SK-N-SH (cell line): ENCODE measurements at regions not wholly inside any gene's neighbourhood (a gene's known extent, or its start where the extent isn't known, plus 50 kb on each side); places are given as distances from the start of the nearest gene placed in this dataset.

Experiments
- CTCF ChIA-PET: fragments of 300-600, 350-600 bp; formaldehyde crosslinking; extraction: SDS; loops from one replicate; lab custom pipeline; 2021; lab: Yijun Ruan, JAX
- POLR2A ChIA-PET: fragments of 350-600 bp; sonication (Branson Sonifier 250); formaldehyde crosslinking; extraction: SDS; loops from one replicate; lab custom pipeline; 2020; ENCODE audit warnings: antibody characterized with exemption, inconsistent platforms; lab: Yijun Ruan, JAX
- DNase-seq: peaks from one replicate; pipeline ENCODE4 v3.0.0; 2012
- H2AFZ ChIP-seq: fragments of 200-600 bp; sonication (generic); 2 replicates; pipeline ENCODE4 v1.8.1; 2016; ENCODE audit warnings: antibody characterized with exemption, mild to moderate bottlenecking, low read depth
- H3F3A ChIP-seq: fragments of 200-600 bp; sonication (generic); replicated peaks from 2 replicates; pipeline ENCODE3; 2016; ENCODE audit warnings: antibody characterized with exemption, mild to moderate bottlenecking; ENCODE audit not compliant: insufficient read depth
- H3K27ac ChIP-seq, 2 experiments: fragments of 200-500 bp in 1 of 2; fragments of 200-600 bp in 1 of 2; sonication (Bioruptor generic) in 1 of 2; sonication (generic), shearing (Covaris generic) in 1 of 2; 2 replicates each; pipeline versions ENCODE4 v1.5.1 to v1.6.1; 2014 to 2016; ENCODE audit warnings: low read depth in 2 of 2, inconsistent platforms in 1 of 2, low read length in 1 of 2, mild to moderate bottlenecking in 1 of 2, mixed read lengths in 1 of 2
- H3K27me3 ChIP-seq: fragments of 200-600 bp; sonication (generic), shearing (Covaris generic); 2 replicates; pipeline ENCODE4 v1.6.1; 2016; ENCODE audit warnings: mixed run types; ENCODE audit not compliant: insufficient read depth
- H3K36me3 ChIP-seq, 2 experiments: fragments of 200-500 bp in 1 of 2; fragments of 200-600 bp in 1 of 2; sonication (Bioruptor generic) in 1 of 2; sonication (generic) in 1 of 2; replicated peaks in 1 of 2; 2 replicates each; pipeline versions ENCODE3 to v1.5.1; 2014 to 2016; ENCODE audit warnings: low read length in 1 of 2, mild to moderate bottlenecking in 1 of 2; ENCODE audit not compliant: insufficient read depth in 2 of 2, control insufficient read depth in 1 of 2
- H3K4me1 ChIP-seq, 2 experiments: fragments of 200-500 bp in 1 of 2; fragments of 200-600 bp in 1 of 2; sonication (Bioruptor generic) in 1 of 2; sonication (generic), shearing (Covaris generic) in 1 of 2; 2 replicates each; pipeline versions ENCODE4 v1.5.1 to v1.6.1; 2014 to 2016; ENCODE audit warnings: low read depth in 1 of 2, low read length in 1 of 2, mixed run types in 1 of 2; ENCODE audit not compliant: insufficient read depth in 2 of 2, control insufficient read depth in 1 of 2
- H3K4me2 ChIP-seq: fragments of 200-600 bp; sonication (generic), shearing (Covaris generic); 2 replicates; pipeline ENCODE4 v1.6.1; 2017; ENCODE audit warnings: mixed run types
- H3K4me3 ChIP-seq, 2 experiments: fragments of 200-500 bp in 1 of 2; fragments of 200-600 bp in 1 of 2; sonication (Bioruptor generic) in 1 of 2; sonication (generic), shearing (Covaris generic) in 1 of 2; 2 replicates each; pipeline versions ENCODE4 v1.5.1 to v1.8.1; 2014 to 2016; ENCODE audit warnings: low read depth in 2 of 2, inconsistent platforms in 1 of 2, low read length in 1 of 2, mild to moderate bottlenecking in 1 of 2, mixed read lengths in 1 of 2, moderate library complexity in 1 of 2
- H3K79me2 ChIP-seq: fragments of 200-600 bp; sonication (generic); 2 replicates; pipeline ENCODE4 v1.8.1; 2017; ENCODE audit warnings: mild to moderate bottlenecking; ENCODE audit not compliant: insufficient read depth
- H3K9ac ChIP-seq: fragments of 200-600 bp; sonication (generic); 2 replicates; pipeline ENCODE4 v1.6.1; 2017; ENCODE audit warnings: mixed run types
- H3K9me2 ChIP-seq: fragments of 200-600 bp; sonication (generic); 2 replicates; pipeline ENCODE4 v1.6.1; 2017; ENCODE audit warnings: mixed run types
- H3K9me3 ChIP-seq: fragments of 200-600 bp; sonication (generic); 2 replicates; pipeline ENCODE4 v1.6.1; 2017; ENCODE audit warnings: mixed run types, mild to moderate bottlenecking, moderate library complexity
- H4K20me1 ChIP-seq: fragments of 200-600 bp; sonication (generic); 2 replicates; pipeline ENCODE4 v1.6.1; 2017; ENCODE audit warnings: mild to moderate bottlenecking, mixed run types; ENCODE audit not compliant: insufficient read depth
- FOSL2 ChIP-seq: IDR thresholded peaks from 2 replicates; pipeline ENCODE4 v1.4.0; 2012; ENCODE audit warnings: low read depth, mild to moderate bottlenecking, moderate library complexity, borderline replicate concordance
- IRF3 ChIP-seq: fragments of 150-350 bp; IDR thresholded peaks from 2 replicates; pipeline ENCODE4 v1.6.1; 2016; ENCODE audit warnings: mild to moderate bottlenecking, low read depth, low read length
- JUND ChIP-seq: IDR thresholded peaks from 2 replicates; pipeline ENCODE4 v1.4.0; 2012
- PBX3 ChIP-seq: IDR thresholded peaks from 2 replicates; pipeline ENCODE4; 2012
- RCOR1 ChIP-seq: fragments of 150-350 bp; IDR thresholded peaks from 2 replicates; pipeline ENCODE4 v1.6.1; 2017; ENCODE audit warnings: antibody characterized with exemption, low read length
- RXRA ChIP-seq: IDR thresholded peaks from 2 replicates; pipeline ENCODE4 v1.4.0; 2012; ENCODE audit warnings: low read depth, mild to moderate bottlenecking, borderline replicate concordance
- ZBTB33 ChIP-seq: IDR thresholded peaks from 2 replicates; pipeline ENCODE4 v1.4.0; 2012; ENCODE audit warnings: low read depth, borderline replicate concordance
- WGBS: methylation state at CpG from one replicate; pipeline ENCODE4 v1.1.6; 2017; ENCODE audit warnings: low lambda C conversion rate; 5-methylcytosine and 5-hydroxymethylcytosine counted together

- no peak for DNase-seq
- H3K4me1 ChIP-seq: peaks cover 0 to 3% of the 10 kb centered on the region in 2 experiments; a peak in 1 of 4 replicates
- no peaks in the 10 kb centered on the region for H3K36me3 ChIP-seq
- H3K9me3 ChIP-seq: no peaks in the 10 kb centered on the region
- 60% methylated on average over 6 of the region's 6 CpGs for WGBS
- no peaks in the 10 kb centered on the region for H3K27me3 ChIP-seq
- no peak overlapping the region for H3K9ac ChIP-seq
- ChIA-PET CTCF (no interaction called here), POLR2A (no interaction called here)
- H3K79me2 ChIP-seq: no peaks in the 10 kb centered on the region
- H3K9me2 ChIP-seq: no peaks in the 10 kb centered on the region
- no peak overlapping the region for H3K4me3 ChIP-seq
- H3F3A ChIP-seq: no peaks in the 10 kb centered on the region
- no peaks in the 10 kb centered on the region for H4K20me1 ChIP-seq
- no peak overlapping the region for H3K27ac ChIP-seq
- no peak for TF ChIP-seq PBX3
- no peak for TF ChIP-seq RXRA
- TF ChIP-seq ZBTB33: no peak
- TF ChIP-seq RCOR1: no peak
- no peak for TF ChIP-seq JUND
- no peak for TF ChIP-seq FOSL2
- H2AFZ ChIP-seq: no peak overlapping the region
- H3K4me2 ChIP-seq: no peak overlapping the region
Observed at GRCh38 chr4:38463268-38463958, 200.6 kb upstream of the KLF3 start.

- H3K27me3 ChIP-seq: no peaks in the 10 kb centered on the region
- ChIA-PET POLR2A (no interaction called here), CTCF (no interaction called here)
- H3K27ac ChIP-seq: no peak overlapping the region
- no peak for DNase-seq
- TF ChIP-seq IRF3 (no peak), ZBTB33 (no peak), JUND (no peak)
- H4K20me1 ChIP-seq: no peaks in the 10 kb centered on the region
- peaks cover 0 to 8% of the 10 kb centered on the region in 2 experiments; a peak in 1 of 4 replicates for H3K4me1 ChIP-seq
- no peaks in the 10 kb centered on the region for H3F3A ChIP-seq
- no peaks in the 10 kb centered on the region for H3K79me2 ChIP-seq
- no peak overlapping the region for H2AFZ ChIP-seq
- WGBS: 27% methylated on average over 4 of the region's 4 CpGs
- H3K4me2 ChIP-seq: no peak overlapping the region
- no peaks in the 10 kb centered on the region for H3K9me2 ChIP-seq
- no peaks in the 10 kb centered on the region for H3K9me3 ChIP-seq
- H3K36me3 ChIP-seq: no peaks in the 10 kb centered on the region
- no peak overlapping the region for H3K4me3 ChIP-seq
- H3K9ac ChIP-seq: no peak overlapping the region
Observed at GRCh38 chr4:38464328-38464727, 199.7 kb upstream of the KLF3 start.
